GM12891 (cell line): ENCODE measurements at regions not wholly inside any gene's neighbourhood (a gene's known extent, or its start where the extent isn't known, plus 50 kb on each side); places are given as distances from the start of the nearest gene placed in this dataset.
A peak's percentile ranks its signal among the peaks of the same experiment; 100 is the strongest.
"Not testable (repeated sequence)": the region's sequence is repeated elsewhere in the genome, so short reads cannot be mapped to it uniquely, and the experiment has no call there.

ENCODE experiments used
- DNase-seq: peaks from one replicate; pipeline ENCODE4 v3.0.0; 2011; ENCODE audit warnings: low spot score; ENCODE audit not compliant: insufficient read length
- FAIRE-seq: peaks from 2 replicates; lab custom pipeline; 2011; peaks lifted over from hg19 to GRCh38; lab: Jason Lieb, UNC
- PAX5 ChIP-seq: IDR thresholded peaks from 2 replicates; pipeline ENCODE4 v1.6.1; 2011; ENCODE audit warnings: low read length, moderate library complexity, mild to moderate bottlenecking; ENCODE audit not compliant: insufficient read depth, severe bottlenecking
- POLR2A ChIP-seq: IDR thresholded peaks from 2 replicates; pipeline ENCODE4 v1.6.1; 2011; ENCODE audit warnings: low read depth, low read length, control low read depth
- POLR2AphosphoS5 ChIP-seq: IDR thresholded peaks from 2 replicates; pipeline ENCODE4 v1.6.1; 2011; ENCODE audit warnings: low read depth, low read length, control low read depth
- POU2F2 ChIP-seq: IDR thresholded peaks from 2 replicates; pipeline ENCODE4 v1.6.1; 2011; ENCODE audit warnings: low read depth, mild to moderate bottlenecking, control low read depth, low read length, moderate library complexity
- SPI1 ChIP-seq: IDR thresholded peaks from 2 replicates; pipeline ENCODE4 v1.6.1; 2011; ENCODE audit warnings: low read depth, low read length, control low read depth
- TAF1 ChIP-seq: IDR thresholded peaks from 2 replicates; pipeline ENCODE4 v1.6.1; 2011; ENCODE audit warnings: low read depth, low read length, control low read depth

DNA sequence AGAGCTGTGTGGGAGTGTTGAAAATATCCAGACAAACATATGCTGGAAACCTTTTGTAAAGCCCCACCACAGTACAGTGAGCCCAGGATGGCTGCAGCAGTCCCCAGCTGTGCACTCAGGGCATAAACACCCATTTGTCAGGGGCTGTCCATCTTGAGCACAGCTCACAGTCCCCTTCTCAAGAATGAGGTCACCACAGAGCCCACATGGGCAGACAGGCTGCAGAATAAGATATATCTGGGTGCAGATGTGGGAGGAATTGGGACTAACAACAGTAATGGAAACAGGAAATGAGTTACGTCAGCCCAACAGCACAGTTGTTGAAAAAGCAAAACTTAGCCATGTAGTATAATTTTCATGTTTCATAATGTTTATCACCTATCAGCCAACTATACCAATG, 219.6 kb downstream of the ETAA1 start:
- FAIRE-seq = no peak
- TF ChIP-seq POLR2A (no peak), POU2F2 (no peak), SPI1 (peak; percentile 36; the same call in 1 of the 2 replicates), PAX5 (no peak), POLR2AphosphoS5 (no peak), TAF1 (no peak)

DNA sequence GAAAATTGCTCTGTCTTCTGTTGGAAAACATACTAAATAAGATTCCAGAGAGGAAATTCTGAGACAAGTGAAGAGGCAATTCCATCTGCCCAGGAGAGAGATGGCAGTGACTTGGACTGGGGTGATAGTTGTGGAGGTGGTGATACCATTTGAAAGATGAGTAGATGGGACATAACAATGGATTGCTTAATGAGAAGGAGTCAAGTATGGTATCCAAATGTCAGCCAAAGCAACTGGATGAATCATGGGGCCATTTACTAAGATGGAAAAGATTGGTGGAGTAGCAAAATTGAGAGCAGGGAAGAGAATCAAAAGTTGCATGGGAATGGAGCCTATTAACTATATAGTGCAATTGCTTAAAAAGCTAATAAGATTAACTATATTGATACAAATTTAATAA, 222.1 kb downstream of the ETAA1 start:
- DNase-seq (no peak), FAIRE-seq (no peak)
- no peak for TF ChIP-seq POLR2AphosphoS5
- no peak for TF ChIP-seq TAF1
- TF ChIP-seq PAX5 = no peak
- TF ChIP-seq SPI1 = no peak
- no peak for TF ChIP-seq POU2F2
- TF ChIP-seq POLR2A = no peak

More for the DNA sequence above, 219.6 kb downstream of the ETAA1 start:
- no peak for DNase-seq

DNA sequence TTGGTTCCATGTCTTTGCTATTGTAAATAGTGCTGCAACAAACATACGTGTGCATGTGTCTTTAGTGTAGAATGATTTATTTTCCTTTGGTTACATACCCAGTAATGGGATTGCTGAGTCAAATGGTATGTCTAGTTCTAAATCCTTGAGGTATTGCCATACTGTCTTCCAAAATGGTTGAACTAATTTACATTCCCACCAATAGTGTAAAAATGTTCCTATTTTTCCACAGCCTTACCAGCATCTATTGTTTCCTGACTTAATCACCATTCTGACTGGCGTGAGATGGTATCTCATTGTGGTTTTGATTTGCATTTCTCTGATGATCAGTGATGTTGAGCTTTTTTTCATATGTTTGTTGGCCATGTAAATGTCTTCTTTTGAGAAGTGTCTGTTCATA, 226.6 kb downstream of the ETAA1 start:
- not testable (repeated sequence) for DNase-seq, FAIRE-seq

DNA sequence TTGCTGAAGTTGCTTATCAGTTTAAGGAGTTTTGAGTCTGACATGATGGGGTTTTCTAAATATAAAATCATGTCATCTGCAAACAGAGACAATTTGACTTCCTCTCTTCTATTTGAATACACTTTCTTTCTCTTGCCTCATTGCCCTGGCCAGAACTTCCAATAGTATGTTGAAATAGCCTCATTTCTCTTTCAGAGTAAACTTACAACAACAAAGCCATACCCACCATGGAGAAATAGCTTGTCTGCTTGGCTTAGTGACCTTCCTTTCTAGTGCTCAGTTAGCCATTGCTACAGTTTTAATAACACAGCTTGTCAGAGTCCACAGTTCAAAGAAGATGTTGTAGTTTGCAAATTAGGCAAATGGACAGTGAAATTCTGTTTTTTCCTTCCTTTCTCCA, 228.0 kb downstream of the ETAA1 start:
- TF ChIP-seq TAF1 = no peak
- no peak for TF ChIP-seq POLR2AphosphoS5
- no peak for TF ChIP-seq POLR2A
- TF ChIP-seq PAX5 = no peak
- no peak for TF ChIP-seq SPI1
- no peak for TF ChIP-seq POU2F2
- no peak for FAIRE-seq
- no peak for DNase-seq

DNA sequence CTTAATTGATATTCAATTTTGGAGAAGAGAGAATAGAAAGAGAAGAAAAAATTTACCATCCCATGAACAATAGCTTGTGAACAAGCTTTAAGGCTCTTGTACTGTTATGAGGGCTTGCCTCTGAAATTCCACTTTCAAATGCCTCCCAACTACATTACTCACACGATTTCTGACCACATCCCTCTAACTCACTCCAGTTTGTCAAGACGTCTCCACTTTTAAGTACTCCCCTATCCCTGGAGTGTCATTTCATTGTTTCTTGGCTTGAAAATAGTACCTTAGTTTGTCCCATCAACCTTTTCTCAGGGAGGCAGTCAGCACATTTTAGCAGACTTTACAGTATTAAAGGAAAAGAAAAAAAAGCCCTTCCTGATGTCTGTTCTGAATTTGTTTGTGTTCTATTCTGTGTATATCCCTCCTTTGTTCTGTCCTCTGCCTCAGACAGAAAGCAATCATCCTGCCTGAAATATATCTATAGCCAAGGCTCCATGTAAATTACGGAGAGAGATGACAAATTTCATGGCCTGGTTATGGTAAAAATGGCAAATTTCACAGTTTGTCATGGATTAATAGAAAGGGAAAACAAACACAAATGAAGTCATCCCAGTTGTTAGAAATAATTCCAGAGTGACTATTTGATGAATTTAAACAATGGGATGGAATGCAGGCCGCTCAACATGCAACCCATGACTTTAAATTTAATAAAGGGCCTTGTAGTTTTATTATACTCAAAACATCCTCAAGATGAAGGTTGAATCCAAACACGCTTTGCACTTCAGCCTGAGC, 228.8 kb downstream of the ETAA1 start:
- TF ChIP-seq PAX5 (no peak), TAF1 (no peak), POU2F2 (no peak), SPI1 (no peak), POLR2AphosphoS5 (no peak), POLR2A (no peak)
- DNase-seq (no peak), FAIRE-seq (no peak)

DNA sequence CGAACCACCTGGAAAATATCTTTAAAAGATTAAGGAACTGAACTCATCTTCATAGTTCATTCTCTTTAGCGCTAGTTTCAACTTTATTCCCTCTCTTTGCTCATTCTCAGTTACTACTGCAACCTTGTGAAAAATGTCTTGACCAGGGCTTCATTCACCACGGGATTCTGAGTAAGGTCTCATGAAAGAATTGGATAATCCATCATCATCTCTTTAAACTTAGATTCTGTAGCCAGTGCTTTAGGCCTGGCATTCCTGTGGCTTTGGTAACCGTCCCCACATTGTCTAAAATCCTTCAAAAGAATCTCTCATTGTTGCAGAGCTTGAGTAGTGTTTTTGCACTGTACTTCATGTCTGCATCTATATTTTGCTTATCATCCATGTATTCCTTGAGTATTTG, 229.5 kb downstream of the ETAA1 start:
- DNase-seq (no peak), FAIRE-seq (no peak)
- TF ChIP-seq POLR2AphosphoS5 (no peak), SPI1 (no peak)

DNA sequence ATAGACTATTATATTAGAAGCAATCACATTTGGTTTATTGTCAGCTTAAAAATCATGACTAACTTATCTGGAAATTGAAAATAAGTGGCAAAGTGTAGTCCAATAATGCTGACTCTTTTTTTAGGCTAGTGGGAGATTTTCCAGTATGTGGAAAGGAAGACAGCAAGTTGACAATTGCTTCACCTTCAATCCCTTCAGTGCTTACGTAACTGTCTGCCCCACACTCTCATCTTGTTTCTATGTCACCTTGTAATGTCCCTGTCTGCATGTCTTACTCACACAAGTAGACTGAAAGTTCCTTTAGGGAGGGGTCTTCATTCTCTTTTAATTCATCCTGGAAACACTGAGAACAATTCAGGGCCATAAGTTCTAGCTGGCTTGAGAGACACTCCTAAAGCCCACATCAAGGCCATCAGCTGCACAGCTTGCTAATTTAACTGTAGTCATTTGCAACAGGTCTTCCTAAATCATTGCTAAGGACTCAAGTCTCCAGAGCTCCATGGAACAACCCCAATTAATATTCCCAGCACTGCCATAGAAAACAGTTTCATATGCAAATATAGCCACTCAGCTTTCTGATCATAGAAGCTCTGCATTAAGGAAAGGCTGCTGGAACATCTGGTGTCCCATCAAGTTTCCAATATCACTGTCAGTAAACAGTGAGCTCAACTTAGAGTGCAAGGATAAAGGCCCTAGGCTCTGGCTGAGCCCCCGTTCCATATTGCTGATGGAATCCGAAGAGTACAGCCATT, 230.5 kb downstream of the ETAA1 start:
- no peak for TF ChIP-seq SPI1
- no peak for TF ChIP-seq POU2F2
- no peak for TF ChIP-seq POLR2A
- TF ChIP-seq PAX5 = no peak
- no peak for TF ChIP-seq TAF1
- no peak for TF ChIP-seq POLR2AphosphoS5
- FAIRE-seq = no peak

DNA sequence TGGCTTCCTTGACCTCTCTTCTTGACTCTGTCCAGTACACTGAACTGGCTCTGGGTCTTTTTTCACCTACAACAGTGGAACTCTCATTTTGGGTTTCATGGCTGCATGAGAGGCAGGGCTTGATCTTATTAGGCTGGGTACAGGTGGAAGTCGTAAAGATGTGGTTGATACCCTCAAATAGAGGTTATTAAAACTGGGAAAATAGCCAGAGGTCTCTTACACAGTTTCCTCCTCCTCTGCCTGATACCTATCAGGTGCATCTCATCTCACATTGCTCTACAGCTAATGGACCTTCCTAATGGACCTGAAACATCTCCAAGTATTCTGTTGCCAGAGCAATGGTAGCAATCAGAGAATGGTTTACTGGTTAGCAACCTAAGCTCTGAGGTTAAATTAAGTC, 231.8 kb downstream of the ETAA1 start:
- DNase-seq (no peak), FAIRE-seq (no peak)
- TF ChIP-seq TAF1 (no peak), PAX5 (no peak), POU2F2 (no peak), POLR2AphosphoS5 (no peak), POLR2A (no peak), SPI1 (no peak)

More for the DNA sequence above, 230.5 kb downstream of the ETAA1 start:
- no peak for DNase-seq

DNA sequence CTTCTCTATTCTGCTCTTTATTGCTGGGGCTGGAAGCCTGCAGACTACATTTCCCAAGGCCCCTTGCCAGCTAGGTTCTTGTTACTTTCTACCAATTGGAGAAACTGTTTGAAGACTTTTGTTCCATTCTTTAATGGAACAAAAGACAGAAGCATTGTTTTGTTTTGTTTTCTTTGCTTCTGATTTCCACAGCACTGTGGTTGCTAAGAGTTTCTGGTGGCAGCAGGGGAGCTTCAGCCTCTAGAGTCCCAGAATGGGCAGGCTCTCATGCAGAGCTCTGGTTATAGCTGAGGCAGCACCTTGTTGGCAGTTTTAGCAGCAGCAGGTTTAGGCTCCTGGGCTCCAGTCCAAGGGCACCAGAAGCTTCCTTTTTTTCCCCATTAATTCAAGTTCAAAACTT, 234.3 kb downstream of the ETAA1 start:
- DNase-seq (no peak), FAIRE-seq (no peak)
- TF ChIP-seq POU2F2 (no peak), POLR2A (no peak), POLR2AphosphoS5 (no peak), SPI1 (no peak), TAF1 (no peak), PAX5 (no peak)
